WTC11 (cell line): ENCODE measurements at regions not wholly inside any gene's neighbourhood (a gene's known extent, or its start where the extent isn't known, plus 50 kb on each side); places are given as distances from the start of the nearest gene placed in this dataset.

Experiments
- ATAC-seq: fragments of 200-7000 bp; cut with Tn5 transposase; 2 replicates; pipeline ENCODE4 v1.10.0; 2021; ENCODE audit warnings: mild to moderate bottlenecking, moderate library complexity
- CTCF ChIA-PET: fragments of 300-600 bp; sonication (Branson Sonifier 250); formaldehyde crosslinking; loops from one replicate; lab custom pipeline; 2021; ENCODE audit warnings: antibody characterized with exemption; lab: Charles Lee
- POLR2A ChIA-PET: fragments of 350-600 bp; sonication (Branson Sonifier 250); formaldehyde crosslinking; loops from one replicate; lab custom pipeline; 2021; ENCODE audit warnings: antibody characterized with exemption; lab: Charles Lee
- DNase-seq: peaks from one replicate; pipeline ENCODE4 v3.0.0; 2021; ENCODE audit warnings: low spot score
- H3K27ac Mint-ChIP-seq: 2 replicates; pipeline ENCODE4 v1.8.0; 2021; ENCODE audit warnings: mixed read lengths
- H3K27me3 Mint-ChIP-seq: 2 replicates; pipeline ENCODE4 v1.8.0; 2021; ENCODE audit warnings: low read depth, mild to moderate bottlenecking, moderate library complexity, mixed read lengths
- H3K36me3 Mint-ChIP-seq: 2 replicates; pipeline ENCODE4 v1.8.0; 2021; ENCODE audit warnings: mixed read lengths
- H3K4me1 Mint-ChIP-seq: 2 replicates; pipeline ENCODE4 v1.8.0; 2022; ENCODE audit warnings: mixed read lengths
- H3K4me3 Mint-ChIP-seq: 2 replicates; pipeline ENCODE4 v1.8.0; 2021; ENCODE audit warnings: mild to moderate bottlenecking, moderate library complexity, mixed read lengths
- H3K9me3 Mint-ChIP-seq: 2 replicates; pipeline ENCODE4 v1.8.0; 2021; ENCODE audit warnings: mixed read lengths
- AFF4 ChIP-seq: sonication (generic); formaldehyde crosslinking; IDR thresholded peaks from 2 replicates; pipeline ENCODE4 v1.8.1; 2023; ENCODE audit warnings: mild to moderate bottlenecking, missing genetic modification reagents, borderline replicate concordance
- ATF1 ChIP-seq: sonication (generic); formaldehyde crosslinking; IDR thresholded peaks from 2 replicates; pipeline ENCODE4 v1.8.1; 2023; ENCODE audit warnings: mild to moderate bottlenecking, moderate library complexity, missing genetic modification reagents
- E2F5 ChIP-seq: sonication (generic); formaldehyde crosslinking; IDR thresholded peaks from 2 replicates; pipeline ENCODE4 v1.8.1; 2022; ENCODE audit warnings: mild to moderate bottlenecking, moderate library complexity, missing genetic modification reagents
- FOXK1 ChIP-seq: sonication (generic); formaldehyde crosslinking; IDR thresholded peaks from 2 replicates; pipeline ENCODE4 v1.8.0; 2022; ENCODE audit warnings: mild to moderate bottlenecking, moderate library complexity, missing genetic modification reagents
- IRF1 ChIP-seq: sonication (generic); formaldehyde crosslinking; IDR thresholded peaks from 2 replicates; pipeline ENCODE4 v1.8.0; 2023; ENCODE audit warnings: missing genetic modification reagents
- NR1H2 ChIP-seq: sonication (generic); formaldehyde crosslinking; IDR thresholded peaks from 2 replicates; pipeline ENCODE4 v1.9.0; 2021; ENCODE audit warnings: mild to moderate bottlenecking, moderate library complexity, missing genetic modification reagents
- SOX15 ChIP-seq: fragments of 250-450 bp; sonication (Bioruptor Pico); IDR thresholded peaks from 2 replicates; pipeline ENCODE4 v1.9.0; 2021; ENCODE audit warnings: mild to moderate bottlenecking
- SP1 ChIP-seq: sonication (generic); formaldehyde crosslinking; conservative IDR thresholded peaks from 2 replicates; pipeline ENCODE4 v1.8.1; 2022; ENCODE audit warnings: missing genetic modification reagents
- USF2 ChIP-seq: sonication (generic); formaldehyde crosslinking; IDR thresholded peaks from 2 replicates; pipeline ENCODE4 v1.8.1; 2023; ENCODE audit warnings: mild to moderate bottlenecking, missing genetic modification reagents, moderate library complexity
- ZNF121 ChIP-seq: sonication (generic); formaldehyde crosslinking; IDR thresholded peaks from 2 replicates; pipeline ENCODE4 v1.8.0; 2023; ENCODE audit warnings: missing genetic modification reagents
- ZNF232 ChIP-seq: sonication (generic); formaldehyde crosslinking; IDR thresholded peaks from 2 replicates; pipeline ENCODE4 v1.8.0; 2022; ENCODE audit warnings: mild to moderate bottlenecking, missing genetic modification reagents
- ZNF423 ChIP-seq: fragments of 250-450 bp; sonication (Bioruptor Pico); IDR thresholded peaks from 2 replicates; pipeline ENCODE4 v2.1.2; 2022; ENCODE audit warnings: mild to moderate bottlenecking, moderate library complexity
- TF ChIP-seq, protein P1 (sequence below): sonication (generic); formaldehyde crosslinking; IDR thresholded peaks from 2 replicates; pipeline ENCODE4 v1.8.1; 2023; ENCODE audit warnings: mild to moderate bottlenecking, missing genetic modification reagents, moderate library complexity
- TF ChIP-seq, protein P2 (sequence below): fragments of 250-450 bp; sonication (Bioruptor Pico); IDR thresholded peaks from 2 replicates; pipeline ENCODE4 v1.9.0; 2021; ENCODE audit warnings: mild to moderate bottlenecking, borderline replicate concordance
- TF ChIP-seq, protein P3 (sequence below): sonication (generic); formaldehyde crosslinking; IDR thresholded peaks from 2 replicates; pipeline ENCODE4 v1.8.0; 2022; ENCODE audit warnings: mild to moderate bottlenecking, missing genetic modification reagents

DNA sequence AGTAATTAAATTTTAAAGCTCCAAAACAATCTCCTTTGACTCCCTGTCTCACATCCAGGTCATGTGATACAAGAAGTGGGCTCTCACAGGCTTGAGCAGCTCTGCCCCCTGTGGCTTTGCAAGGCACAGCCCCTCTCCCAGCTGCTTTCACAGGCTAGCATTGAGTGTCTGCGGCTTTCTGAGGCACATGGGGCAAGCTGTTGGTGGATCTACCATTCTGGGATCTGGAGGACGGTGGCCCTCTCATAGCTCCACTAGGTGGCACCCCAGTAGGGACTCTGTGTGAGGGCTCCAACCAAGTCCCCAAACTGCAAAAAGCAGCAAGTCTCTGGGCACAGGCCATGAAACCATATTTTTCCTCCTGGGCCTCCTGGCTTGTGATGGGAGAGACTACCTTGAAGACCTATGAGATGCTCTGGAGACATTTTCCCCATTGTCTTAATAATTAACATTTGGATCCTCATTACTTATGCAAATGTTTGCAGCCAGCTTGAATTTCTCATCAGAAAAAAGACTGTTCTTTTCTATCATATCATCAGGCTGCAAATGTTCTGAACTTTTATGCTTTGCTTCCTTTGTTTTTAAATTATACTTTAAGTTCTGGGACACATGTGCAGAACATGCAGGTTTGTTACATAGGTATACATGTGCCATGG lies 554.1 kb upstream of the OLFM3 start (continued):
- no peak for TF ChIP-seq E2F5 (CRISPR knock-in tag)

DNA sequence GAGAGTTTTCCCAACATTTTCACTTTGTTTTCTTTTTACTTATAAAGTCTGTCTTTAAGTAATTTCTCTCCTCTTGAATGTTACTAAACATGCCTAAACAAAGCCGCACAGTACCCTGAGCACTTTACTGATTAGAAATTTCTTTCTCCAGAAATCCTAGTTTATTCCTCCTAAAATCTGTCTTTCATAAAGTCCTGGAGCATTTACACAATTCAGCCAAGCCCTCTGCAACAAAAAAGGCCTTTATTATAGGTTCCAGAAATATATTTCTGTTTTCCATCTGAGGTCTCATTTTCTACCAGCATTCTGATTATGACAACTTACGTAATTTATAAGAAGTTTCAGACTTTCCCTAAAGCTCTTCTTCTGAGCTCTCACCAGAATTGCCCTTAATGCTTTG lies 549.5 kb upstream of the OLFM3 start:
- no peaks in the 10 kb centered on the region for H3K27me3 Mint-ChIP-seq
- H3K36me3 Mint-ChIP-seq = no peaks in the 10 kb centered on the region
- peaks cover 14% of the 10 kb centered on the region for H3K9me3 Mint-ChIP-seq
- TF ChIP-seq, protein P1, sequence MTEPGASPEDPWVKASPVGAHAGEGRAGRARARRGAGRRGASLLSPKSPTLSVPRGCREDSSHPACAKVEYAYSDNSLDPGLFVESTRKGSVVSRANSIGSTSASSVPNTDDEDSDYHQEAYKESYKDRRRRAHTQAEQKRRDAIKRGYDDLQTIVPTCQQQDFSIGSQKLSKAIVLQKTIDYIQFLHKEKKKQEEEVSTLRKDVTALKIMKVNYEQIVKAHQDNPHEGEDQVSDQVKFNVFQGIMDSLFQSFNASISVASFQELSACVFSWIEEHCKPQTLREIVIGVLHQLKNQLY = no peak
- TF ChIP-seq ATF1 (CRISPR knock-in tag) (no peak), SOX15 (CRISPR knock-in tag) (no peak), IRF1 (CRISPR knock-in tag) (no peak), NR1H2 (CRISPR knock-in tag) (no peak)
- TF ChIP-seq, protein P2, sequence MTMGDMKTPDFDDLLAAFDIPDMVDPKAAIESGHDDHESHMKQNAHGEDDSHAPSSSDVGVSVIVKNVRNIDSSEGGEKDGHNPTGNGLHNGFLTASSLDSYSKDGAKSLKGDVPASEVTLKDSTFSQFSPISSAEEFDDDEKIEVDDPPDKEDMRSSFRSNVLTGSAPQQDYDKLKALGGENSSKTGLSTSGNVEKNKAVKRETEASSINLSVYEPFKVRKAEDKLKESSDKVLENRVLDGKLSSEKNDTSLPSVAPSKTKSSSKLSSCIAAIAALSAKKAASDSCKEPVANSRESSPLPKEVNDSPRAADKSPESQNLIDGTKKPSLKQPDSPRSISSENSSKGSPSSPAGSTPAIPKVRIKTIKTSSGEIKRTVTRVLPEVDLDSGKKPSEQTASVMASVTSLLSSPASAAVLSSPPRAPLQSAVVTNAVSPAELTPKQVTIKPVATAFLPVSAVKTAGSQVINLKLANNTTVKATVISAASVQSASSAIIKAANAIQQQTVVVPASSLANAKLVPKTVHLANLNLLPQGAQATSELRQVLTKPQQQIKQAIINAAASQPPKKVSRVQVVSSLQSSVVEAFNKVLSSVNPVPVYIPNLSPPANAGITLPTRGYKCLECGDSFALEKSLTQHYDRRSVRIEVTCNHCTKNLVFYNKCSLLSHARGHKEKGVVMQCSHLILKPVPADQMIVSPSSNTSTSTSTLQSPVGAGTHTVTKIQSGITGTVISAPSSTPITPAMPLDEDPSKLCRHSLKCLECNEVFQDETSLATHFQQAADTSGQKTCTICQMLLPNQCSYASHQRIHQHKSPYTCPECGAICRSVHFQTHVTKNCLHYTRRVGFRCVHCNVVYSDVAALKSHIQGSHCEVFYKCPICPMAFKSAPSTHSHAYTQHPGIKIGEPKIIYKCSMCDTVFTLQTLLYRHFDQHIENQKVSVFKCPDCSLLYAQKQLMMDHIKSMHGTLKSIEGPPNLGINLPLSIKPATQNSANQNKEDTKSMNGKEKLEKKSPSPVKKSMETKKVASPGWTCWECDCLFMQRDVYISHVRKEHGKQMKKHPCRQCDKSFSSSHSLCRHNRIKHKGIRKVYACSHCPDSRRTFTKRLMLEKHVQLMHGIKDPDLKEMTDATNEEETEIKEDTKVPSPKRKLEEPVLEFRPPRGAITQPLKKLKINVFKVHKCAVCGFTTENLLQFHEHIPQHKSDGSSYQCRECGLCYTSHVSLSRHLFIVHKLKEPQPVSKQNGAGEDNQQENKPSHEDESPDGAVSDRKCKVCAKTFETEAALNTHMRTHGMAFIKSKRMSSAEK (CRISPR knock-in tag) = no peak
- TF ChIP-seq, protein P3, sequence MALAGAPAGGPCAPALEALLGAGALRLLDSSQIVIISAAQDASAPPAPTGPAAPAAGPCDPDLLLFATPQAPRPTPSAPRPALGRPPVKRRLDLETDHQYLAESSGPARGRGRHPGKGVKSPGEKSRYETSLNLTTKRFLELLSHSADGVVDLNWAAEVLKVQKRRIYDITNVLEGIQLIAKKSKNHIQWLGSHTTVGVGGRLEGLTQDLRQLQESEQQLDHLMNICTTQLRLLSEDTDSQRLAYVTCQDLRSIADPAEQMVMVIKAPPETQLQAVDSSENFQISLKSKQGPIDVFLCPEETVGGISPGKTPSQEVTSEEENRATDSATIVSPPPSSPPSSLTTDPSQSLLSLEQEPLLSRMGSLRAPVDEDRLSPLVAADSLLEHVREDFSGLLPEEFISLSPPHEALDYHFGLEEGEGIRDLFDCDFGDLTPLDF = no peak
- no peak for ATAC-seq
- no peaks in the 10 kb centered on the region; the same call in 1 of the 2 replicates for H3K4me1 Mint-ChIP-seq
- ChIA-PET POLR2A (no interaction called here), CTCF (no interaction called here)
- no peak overlapping the region for H3K4me3 Mint-ChIP-seq
- no peak for DNase-seq
- H3K27ac Mint-ChIP-seq = no peak overlapping the region

DNA sequence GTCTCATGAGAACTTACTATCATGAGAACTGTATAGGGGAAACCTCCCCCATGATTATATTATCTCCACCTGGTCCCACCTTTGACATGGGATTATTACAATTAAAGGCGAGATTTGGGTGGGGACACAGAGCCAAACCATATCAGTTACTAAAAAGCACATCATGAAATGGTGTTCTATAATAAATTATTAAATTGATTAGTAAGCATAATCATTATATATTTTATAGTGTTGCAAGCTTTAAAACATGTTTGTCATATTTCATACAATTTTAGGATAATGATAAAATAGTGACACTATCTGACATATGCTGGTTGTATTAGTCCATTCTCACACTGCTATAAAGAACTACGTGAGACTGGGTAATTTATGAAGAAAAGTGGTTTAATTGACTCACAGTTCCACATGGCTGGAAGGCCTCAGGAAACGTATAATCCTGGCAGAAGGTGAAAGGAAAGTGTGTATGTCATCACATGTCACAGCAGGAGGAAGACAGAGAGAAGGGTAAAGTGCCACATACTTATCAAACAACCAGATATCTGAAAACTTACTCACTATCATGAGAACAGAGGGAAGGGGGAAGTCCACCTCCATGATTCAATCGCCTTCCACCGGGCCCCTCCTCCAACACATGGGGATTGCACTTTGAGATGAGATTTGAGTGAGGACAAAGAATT lies 539.2 kb upstream of the OLFM3 start:
- ATAC-seq (no peak), DNase-seq (no peak)
- Mint-ChIP-seq H3K36me3 (no peaks in the 10 kb centered on the region), H3K9me3 (peaks cover 24% of the 10 kb centered on the region), H3K4me1 (no peaks in the 10 kb centered on the region), H3K4me3 (no peak overlapping the region), H3K27me3 (no peaks in the 10 kb centered on the region; the same call in 1 of the 2 replicates), H3K27ac (no peak overlapping the region)
- POLR2A ChIA-PET = no interaction called here
- CTCF ChIA-PET = no interaction called here
- TF ChIP-seq USF2 (no peak), FOXK1 (CRISPR knock-in tag) (no peak), SP1 (no peak), ZNF232 (CRISPR knock-in tag) (no peak), ZNF121 (CRISPR knock-in tag) (no peak), SOX15 (CRISPR knock-in tag) (no peak), ZNF423 (no peak), AFF4 (CRISPR knock-in tag) (no peak), NR1H2 (CRISPR knock-in tag) (no peak), IRF1 (CRISPR knock-in tag) (no peak)
